ENCODE measurements at regions not wholly inside any gene's neighbourhood (a gene's known extent, or its start where the extent isn't known, plus 50 kb on each side); places are given as distances from the start of the nearest gene placed in this dataset.
A peak's percentile ranks its signal among the peaks of the same experiment; 100 is the strongest.

DNA sequence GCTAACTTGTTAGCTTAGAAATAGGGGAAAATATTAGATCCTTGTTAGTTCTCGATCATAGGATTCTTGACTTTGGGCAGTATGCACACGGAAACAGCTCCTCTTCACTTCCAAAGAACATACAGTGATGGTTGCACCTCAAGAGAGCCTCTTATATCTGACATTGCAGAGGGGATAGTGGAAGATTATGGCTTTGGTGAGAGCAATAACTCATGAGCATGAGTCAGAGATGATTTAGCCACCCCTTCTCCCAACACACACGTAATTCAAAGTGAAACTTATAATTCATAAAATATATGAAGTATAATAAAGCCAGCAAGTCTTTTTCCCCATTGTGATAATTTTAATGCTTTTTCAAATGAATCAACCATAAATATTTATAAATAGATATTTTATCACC lies 683.7 kb downstream of the POM121L12 start:
- DNase-seq: no peak

DNA sequence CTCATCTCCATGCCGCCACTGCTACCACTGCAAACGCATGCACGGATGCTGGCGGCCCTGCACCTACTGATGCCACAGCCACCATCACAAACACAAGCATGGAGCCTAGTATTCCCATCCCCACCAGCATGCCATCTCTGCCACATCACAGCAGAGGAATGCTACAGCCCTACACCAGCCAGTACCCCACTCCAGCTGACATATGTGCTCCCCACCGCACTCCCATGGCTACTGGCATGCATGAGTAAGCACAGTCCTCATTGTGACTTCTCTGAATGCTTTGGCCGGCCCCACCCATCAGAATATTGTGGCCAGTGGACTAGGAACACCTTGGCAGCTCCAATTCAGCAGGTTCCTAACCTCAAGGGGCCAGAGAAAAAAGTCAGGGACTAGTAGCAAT lies 705.5 kb downstream of the POM121L12 start:
- no peak for DNase-seq

DNA sequence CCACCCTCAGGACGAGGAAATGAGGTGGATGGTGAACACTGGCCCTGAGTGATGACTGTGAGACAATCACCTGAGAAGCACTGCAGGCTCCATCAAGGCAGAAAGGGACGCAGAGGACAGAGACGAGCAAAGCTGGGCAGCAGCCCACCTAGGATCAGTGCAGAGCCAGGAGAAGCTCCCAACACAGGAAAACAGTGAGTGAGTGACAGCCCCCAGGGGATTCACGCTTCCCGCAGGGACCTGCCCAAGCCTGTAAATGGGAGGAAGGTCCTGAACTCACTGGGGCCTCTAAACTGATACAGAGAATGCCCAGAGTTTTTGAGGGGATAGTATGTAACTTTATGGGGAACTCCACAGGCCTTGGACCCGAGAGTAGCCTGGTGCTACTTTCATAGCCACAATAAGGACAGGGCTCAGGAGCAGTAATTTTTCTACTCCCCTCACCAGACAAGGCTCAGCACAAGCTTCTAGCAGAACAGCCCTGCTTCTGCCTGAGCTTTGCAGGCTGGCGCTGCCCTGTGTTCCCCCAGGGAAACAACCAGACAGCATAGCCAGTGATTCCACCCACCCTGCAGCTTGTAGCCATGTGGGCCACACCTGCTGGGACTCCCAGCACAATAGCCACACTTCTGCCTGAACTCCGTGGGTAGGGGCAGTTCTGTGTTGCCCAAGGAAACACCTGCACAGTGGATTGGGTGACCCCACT lies 708.4 kb downstream of the POM121L12 start:
- no peak for DNase-seq

DNA sequence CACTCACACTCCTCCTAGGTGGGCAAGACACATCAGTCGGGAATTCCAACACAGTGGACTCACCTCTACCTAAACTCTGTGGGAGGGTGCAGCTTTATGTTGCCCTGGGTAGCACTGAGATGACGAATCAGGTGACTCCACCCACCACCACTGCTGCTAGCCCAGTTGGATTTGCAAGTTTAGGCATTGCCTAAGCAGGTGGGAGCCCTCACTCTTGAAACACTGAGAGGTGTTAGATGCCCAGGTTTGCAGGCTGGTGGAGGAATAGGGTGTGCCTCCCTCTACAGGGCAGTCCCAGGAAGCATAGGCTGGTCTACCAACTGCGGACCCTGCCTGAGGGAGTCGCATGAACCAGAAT lies 708.9 kb downstream of the POM121L12 start:
- DNase-seq: no peak

DNA sequence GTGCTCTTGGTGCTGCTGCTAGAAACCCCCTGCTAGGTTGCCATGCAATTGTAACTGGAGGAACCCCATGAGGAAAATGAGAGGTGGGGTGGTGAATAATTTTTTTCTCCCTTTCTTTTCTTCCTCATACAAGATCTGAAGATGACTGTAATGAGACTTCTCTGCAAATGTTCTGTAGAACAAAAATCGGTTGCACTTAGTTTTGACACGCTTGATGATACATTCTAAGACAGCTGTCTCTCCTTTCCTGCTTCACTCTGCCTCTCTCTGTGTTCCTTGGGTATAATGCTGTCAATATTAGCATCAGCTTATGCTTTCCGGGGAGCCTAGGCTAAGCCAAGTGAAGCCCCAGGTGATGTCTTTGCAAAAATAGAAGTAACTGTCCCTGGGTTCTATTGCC lies 721.5 kb downstream of the POM121L12 start:
- no peak for DNase-seq

GRCh38 chr7:53768186-53768585 lies 732.8 kb downstream of the POM121L12 start:
- no peak for DNase-seq

- no peak for DNase-seq
These were observed 736.3 kb downstream of the POM121L12 start for GRCh38 chr7:53771701-53772100.

- DNase-seq: no peak
These were observed 740.9 kb downstream of the POM121L12 start for GRCh38 chr7:53776323-53776722.

DNA sequence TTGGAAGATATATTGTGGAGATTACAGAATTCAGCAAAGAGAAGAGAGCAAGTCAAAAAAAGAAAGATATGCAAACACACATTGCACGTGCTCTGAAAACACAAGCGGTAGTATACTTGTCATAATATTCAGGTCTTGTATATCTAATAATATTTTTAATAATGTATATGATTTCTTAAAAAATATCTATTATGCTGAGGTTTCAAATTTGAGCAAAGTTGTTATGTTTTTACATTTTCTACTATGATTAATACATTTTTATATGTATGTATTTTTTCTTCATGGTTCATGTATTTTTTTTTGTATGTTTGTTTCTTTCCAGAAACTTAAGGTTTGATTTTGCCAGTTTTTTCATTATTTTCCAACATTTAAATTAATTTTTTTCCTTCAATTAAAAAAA lies 752.4 kb upstream of the VSTM2A start:
- DNase-seq: no peak

DNA sequence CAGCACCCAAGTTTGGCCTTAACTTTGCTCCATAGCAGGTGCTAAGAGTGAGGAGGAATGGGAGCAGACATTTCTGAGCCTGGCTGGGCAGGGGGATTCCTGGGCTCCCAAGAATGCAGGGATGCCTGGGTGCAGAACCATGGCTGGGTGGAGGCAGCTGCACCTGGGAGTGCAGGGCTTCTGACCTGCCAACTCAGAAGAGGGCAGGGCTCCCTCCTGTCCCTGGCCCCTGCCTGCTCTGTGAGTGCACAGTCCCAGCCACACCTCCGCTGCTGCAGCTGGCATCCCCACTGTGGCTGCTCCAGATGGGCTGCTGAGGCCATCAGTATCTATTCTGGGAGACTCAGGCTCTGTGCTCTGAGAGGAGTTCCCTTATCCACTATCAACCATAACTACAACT lies 747.4 kb upstream of the VSTM2A start:
- no peak for DNase-seq

- no peak for DNase-seq
These were observed 741.4 kb upstream of the VSTM2A start for GRCh38 chr7:53800746-53801145.

- DNase-seq: no peak
These were observed 736.1 kb upstream of the VSTM2A start for GRCh38 chr7:53806119-53806518.

- peak; percentile 34 for DNase-seq
These were observed 730.6 kb upstream of the VSTM2A start for GRCh38 chr7:53811555-53812079.

- DNase-seq: no peak
These were observed 730.0 kb upstream of the VSTM2A start for GRCh38 chr7:53812135-53812534.

GRCh38 chr7:53835301-53835700 lies 706.9 kb upstream of the VSTM2A start:
- DNase-seq: no peak

DNA sequence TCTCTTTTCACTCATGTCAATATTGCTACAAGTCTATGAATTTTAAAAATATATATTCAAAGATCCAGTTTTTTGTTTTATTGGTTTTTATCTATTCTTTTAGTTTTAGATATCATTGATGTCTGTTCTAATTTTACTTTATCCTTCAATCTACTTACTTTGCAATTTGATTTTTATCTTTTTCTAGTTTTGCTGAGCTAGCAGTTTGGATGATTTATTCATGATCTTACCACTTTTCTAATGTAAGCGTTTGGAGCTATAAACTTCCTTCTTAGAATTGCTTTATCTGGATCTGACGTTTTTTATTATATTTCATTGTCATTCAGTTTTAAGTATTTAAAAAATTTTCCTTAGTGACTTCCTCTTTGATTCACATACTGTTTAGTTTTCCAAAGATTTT lies 664.5 kb upstream of the VSTM2A start:
- no peak for DNase-seq

DNA sequence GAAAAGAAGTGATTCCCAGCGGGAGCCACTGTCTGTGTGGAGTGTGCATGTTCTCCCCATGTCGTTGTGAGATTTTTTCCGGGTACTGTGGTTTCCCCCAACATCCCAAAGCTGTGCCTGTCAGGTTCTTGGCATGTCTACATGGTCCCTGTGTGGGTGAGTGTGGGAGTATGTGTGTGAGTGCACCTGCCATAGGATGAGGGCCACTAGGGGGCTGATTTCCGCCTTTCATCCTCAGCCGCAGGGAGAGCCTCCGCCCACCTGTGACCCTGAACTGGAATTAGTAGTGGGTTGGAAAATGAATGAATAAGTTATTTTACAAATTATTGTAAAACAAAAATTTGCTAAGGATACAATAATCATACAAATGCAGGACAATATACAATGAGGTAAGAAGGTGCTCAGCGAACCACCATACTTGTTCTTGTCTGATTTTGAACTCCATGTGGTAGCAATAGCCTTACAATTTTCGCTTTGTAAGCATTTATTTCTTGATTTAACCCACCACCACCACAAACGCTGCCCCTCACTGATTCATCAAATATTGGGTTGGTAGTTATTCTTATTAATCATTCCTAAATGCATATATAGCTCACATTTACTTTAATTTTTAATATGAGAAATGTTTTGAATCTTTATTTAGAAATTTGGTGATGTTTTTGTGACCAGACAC lies 641.2 kb upstream of the VSTM2A start:
- no peak for DNase-seq

DNA sequence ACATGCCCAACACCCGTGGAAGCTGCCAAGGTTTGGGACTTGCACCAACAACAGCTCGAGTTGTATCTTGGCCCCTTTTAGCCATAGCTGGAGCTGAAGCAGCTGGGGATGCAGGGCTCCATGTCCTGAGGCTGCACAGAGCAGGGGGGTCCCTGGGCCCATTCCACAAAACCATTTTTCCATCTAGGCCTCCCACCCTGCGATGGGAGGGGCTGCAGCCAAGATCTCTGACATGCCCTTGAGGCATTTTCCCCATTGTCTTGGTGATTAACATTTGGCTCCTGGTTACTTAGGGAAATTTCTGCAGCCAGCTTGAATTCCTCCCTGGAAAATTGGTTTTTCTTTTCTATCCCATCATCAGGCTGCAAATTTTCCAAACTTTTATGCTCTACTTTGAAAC lies 637.8 kb upstream of the VSTM2A start:
- DNase-seq: no peak

GRCh38 chr7:53917637-53918036 lies 624.5 kb upstream of the VSTM2A start:
- no peak for DNase-seq

GRCh38 chr7:53920011-53920410 lies 622.2 kb upstream of the VSTM2A start:
- no peak for DNase-seq

GRCh38 chr7:53940483-53940882 lies 601.7 kb upstream of the VSTM2A start:
- DNase-seq: no peak

GRCh38 chr7:53947732-53948131 lies 594.4 kb upstream of the VSTM2A start:
- DNase-seq: no peak

- no peak for DNase-seq
These were observed 576.5 kb upstream of the VSTM2A start for GRCh38 chr7:53965716-53966115.

- DNase-seq: no peak
These were observed 558.7 kb upstream of the VSTM2A start for GRCh38 chr7:53983480-53983879.

- DNase-seq: no peak
These were observed 557.4 kb upstream of the VSTM2A start for GRCh38 chr7:53984776-53985175.
